K562 (cell line): ENCODE measurements at regions not wholly inside any gene's neighbourhood (a gene's known extent, or its start where the extent isn't known, plus 50 kb on each side); places are given as distances from the start of the nearest gene placed in this dataset.

Experiments used
- CBFA2T2 ChIP-seq: fragments of 450-650 bp; conservative IDR thresholded peaks from 2 replicates; pipeline ENCODE4 v1.6.1; 2017; ENCODE audit warnings: mild to moderate bottlenecking
- GTF2E2 ChIP-seq: fragments of 200-800 bp; sonication (Bioruptor generic); IDR thresholded peaks from 2 replicates; pipeline ENCODE4 v1.6.1; 2016; ENCODE audit warnings: missing genetic modification characterization, missing compliant biosample characterization
- MXI1 ChIP-seq: IDR thresholded peaks from 2 replicates; pipeline ENCODE4 v1.6.1; 2011; ENCODE audit warnings: low read depth, mild to moderate bottlenecking, improper control_type of control experiment, low read length
- ZC3H4 ChIP-seq: sonication (generic); formaldehyde crosslinking; IDR thresholded peaks from 2 replicates; pipeline ENCODE4 v1.9.0; 2021; ENCODE audit warnings: missing genetic modification reagents, borderline replicate concordance
- ZNF165 ChIP-seq: fragments of 250-450 bp; sonication (Bioruptor Pico); IDR thresholded peaks from 2 replicates; pipeline ENCODE4 v1.4.0; 2020; ENCODE audit warnings: borderline replicate concordance
- ZNF184 ChIP-seq: sonication (generic); formaldehyde crosslinking; IDR thresholded peaks from 2 replicates; pipeline ENCODE4 v1.5.0; 2020; ENCODE audit warnings: missing genetic modification reagents
- TF ChIP-seq, protein P1 (sequence below): sonication (generic); formaldehyde crosslinking; IDR thresholded peaks from 2 replicates; pipeline ENCODE4 v1.8.1; 2022; ENCODE audit warnings: missing genetic modification reagents
- TF ChIP-seq, protein P2 (sequence below): fragments of 250-450 bp; sonication (Bioruptor Pico); IDR thresholded peaks from 2 replicates; pipeline ENCODE4 v1.4.0; 2020

DNA sequence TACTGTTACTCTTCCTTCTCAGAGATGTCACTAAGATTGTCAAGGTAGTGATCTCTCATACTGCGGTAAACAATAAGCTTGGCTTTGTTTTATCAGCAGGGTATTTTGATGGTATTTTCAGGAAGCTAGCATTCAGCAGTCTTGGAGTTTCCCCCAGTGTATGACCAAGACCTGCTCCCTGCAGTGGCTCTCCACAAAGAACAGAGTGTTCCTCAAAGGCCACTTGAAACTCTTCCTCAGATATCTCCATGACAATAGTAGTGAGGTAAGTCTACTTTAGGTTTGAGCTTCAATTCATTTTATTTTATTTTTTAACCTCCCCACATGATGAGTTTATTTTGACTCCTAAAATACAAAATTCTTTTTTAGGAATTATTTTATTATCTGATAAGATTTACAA, 74.0 kb upstream of the G2E3 start (continued):
- TF ChIP-seq, protein P1, sequence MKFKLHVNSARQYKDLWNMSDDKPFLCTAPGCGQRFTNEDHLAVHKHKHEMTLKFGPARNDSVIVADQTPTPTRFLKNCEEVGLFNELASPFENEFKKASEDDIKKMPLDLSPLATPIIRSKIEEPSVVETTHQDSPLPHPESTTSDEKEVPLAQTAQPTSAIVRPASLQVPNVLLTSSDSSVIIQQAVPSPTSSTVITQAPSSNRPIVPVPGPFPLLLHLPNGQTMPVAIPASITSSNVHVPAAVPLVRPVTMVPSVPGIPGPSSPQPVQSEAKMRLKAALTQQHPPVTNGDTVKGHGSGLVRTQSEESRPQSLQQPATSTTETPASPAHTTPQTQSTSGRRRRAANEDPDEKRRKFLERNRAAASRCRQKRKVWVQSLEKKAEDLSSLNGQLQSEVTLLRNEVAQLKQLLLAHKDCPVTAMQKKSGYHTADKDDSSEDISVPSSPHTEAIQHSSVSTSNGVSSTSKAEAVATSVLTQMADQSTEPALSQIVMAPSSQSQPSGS (CRISPR knock-in tag) = no peak
- no peak for TF ChIP-seq ZC3H4 (CRISPR knock-in tag)
- no peak for TF ChIP-seq CBFA2T2
- no peak for TF ChIP-seq ZNF165
- TF ChIP-seq, protein P2, sequence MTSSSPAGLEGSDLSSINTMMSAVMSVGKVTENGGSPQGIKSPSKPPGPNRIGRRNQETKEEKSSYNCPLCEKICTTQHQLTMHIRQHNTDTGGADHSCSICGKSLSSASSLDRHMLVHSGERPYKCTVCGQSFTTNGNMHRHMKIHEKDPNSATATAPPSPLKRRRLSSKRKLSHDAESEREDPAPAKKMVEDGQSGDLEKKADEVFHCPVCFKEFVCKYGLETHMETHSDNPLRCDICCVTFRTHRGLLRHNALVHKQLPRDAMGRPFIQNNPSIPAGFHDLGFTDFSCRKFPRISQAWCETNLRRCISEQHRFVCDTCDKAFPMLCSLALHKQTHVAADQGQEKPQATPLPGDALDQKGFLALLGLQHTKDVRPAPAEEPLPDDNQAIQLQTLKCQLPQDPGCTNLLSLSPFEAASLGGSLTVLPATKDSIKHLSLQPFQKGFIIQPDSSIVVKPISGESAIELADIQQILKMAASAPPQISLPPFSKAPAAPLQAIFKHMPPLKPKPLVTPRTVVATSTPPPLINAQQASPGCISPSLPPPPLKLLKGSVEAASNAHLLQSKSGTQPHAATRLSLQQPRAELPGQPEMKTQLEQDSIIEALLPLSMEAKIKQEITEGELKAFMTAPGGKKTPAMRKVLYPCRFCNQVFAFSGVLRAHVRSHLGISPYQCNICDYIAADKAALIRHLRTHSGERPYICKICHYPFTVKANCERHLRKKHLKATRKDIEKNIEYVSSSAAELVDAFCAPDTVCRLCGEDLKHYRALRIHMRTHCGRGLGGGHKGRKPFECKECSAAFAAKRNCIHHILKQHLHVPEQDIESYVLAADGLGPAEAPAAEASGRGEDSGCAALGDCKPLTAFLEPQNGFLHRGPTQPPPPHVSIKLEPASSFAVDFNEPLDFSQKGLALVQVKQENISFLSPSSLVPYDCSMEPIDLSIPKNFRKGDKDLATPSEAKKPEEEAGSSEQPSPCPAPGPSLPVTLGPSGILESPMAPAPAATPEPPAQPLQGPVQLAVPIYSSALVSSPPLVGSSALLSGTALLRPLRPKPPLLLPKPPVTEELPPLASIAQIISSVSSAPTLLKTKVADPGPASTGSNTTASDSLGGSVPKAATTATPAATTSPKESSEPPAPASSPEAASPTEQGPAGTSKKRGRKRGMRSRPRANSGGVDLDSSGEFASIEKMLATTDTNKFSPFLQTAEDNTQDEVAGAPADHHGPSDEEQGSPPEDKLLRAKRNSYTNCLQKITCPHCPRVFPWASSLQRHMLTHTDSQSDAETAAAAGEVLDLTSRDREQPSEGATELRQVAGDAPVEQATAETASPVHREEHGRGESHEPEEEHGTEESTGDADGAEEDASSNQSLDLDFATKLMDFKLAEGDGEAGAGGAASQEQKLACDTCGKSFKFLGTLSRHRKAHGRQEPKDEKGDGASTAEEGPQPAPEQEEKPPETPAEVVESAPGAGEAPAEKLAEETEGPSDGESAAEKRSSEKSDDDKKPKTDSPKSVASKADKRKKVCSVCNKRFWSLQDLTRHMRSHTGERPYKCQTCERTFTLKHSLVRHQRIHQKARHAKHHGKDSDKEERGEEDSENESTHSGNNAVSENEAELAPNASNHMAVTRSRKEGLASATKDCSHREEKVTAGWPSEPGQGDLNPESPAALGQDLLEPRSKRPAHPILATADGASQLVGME (CRISPR knock-in tag) = no peak
- TF ChIP-seq GTF2E2 = no peak
- TF ChIP-seq ZNF184 = no peak
- TF ChIP-seq MXI1 = no peak
